ENCODE measurements at regions not wholly inside any gene's neighbourhood (a gene's known extent, or its start where the extent isn't known, plus 50 kb on each side); places are given as distances from the start of the nearest gene placed in this dataset.

- no peaks in the 10 kb centered on the region for H3K36me3 ChIP-seq
- DNase-seq (no peak), ATAC-seq (no peak)
- intact Hi-C loops (cut with DNase I) = no loop called here
- no peak overlapping the region for H3K4me3 ChIP-seq
- no peak for TF ChIP-seq CTCF (IDR thresholded peaks at IDR 0.05)
- no peak overlapping the region for H3K27ac ChIP-seq
- H3K4me1 ChIP-seq = no peaks in the 10 kb centered on the region
- H3K9me3 ChIP-seq = no peaks in the 10 kb centered on the region
- H3K27me3 ChIP-seq (ENCODE audit: low read depth) = no peaks in the 10 kb centered on the region
These were observed 403.6 kb upstream of the CHRM3 start for GRCh38 chr1:238982736-238983135.

GRCh38 chr1:238981317-238981933, 404.9 kb upstream of the CHRM3 start:
- Histone ChIP-seq H3K27ac (no peak overlapping the region), H3K9me3 (no peaks in the 10 kb centered on the region), H3K4me3 (no peak overlapping the region), H3K36me3 (no peaks in the 10 kb centered on the region), H3K4me1 (no peaks in the 10 kb centered on the region), H3K27me3 (ENCODE audit: low read depth) (no peaks in the 10 kb centered on the region)
- no peak for DNase-seq
- intact Hi-C loops (cut with DNase I) = no loop called here
- TF ChIP-seq CTCF (IDR thresholded peaks at IDR 0.05) = no peak
- ATAC-seq = no peak

- no peak overlapping the region for H3K27ac ChIP-seq
- no peak for TF ChIP-seq CTCF (IDR thresholded peaks at IDR 0.05)
- H3K4me1 ChIP-seq = no peaks in the 10 kb centered on the region
- no peaks in the 10 kb centered on the region for H3K27me3 ChIP-seq (ENCODE audit: low read depth)
- intact Hi-C loops (cut with DNase I) = no loop called here
- ATAC-seq (no peak), DNase-seq (no peak)
- no peaks in the 10 kb centered on the region for H3K36me3 ChIP-seq
- no peaks in the 10 kb centered on the region for H3K9me3 ChIP-seq
- H3K4me3 ChIP-seq = no peak overlapping the region
These were observed 406.3 kb upstream of the CHRM3 start for GRCh38 chr1:238980053-238980452.

GRCh38 chr1:238964631-238965030, 421.7 kb upstream of the CHRM3 start:
- no peak overlapping the region for H3K27ac ChIP-seq

GRCh38 chr1:238962941-238963340, 423.4 kb upstream of the CHRM3 start:
- intact Hi-C loops (cut with DNase I) = no loop called here
- Histone ChIP-seq H3K4me1 (no peaks in the 10 kb centered on the region), H3K4me3 (no peak overlapping the region), H3K9me3 (no peaks in the 10 kb centered on the region), H3K27me3 (ENCODE audit: low read depth) (no peaks in the 10 kb centered on the region), H3K27ac (no peak overlapping the region), H3K36me3 (no peaks in the 10 kb centered on the region)
- TF ChIP-seq CTCF (IDR thresholded peaks at IDR 0.05) = no peak
- DNase-seq (no peak), ATAC-seq (no peak)

More at GRCh38 chr1:238964631-238965030, 421.7 kb upstream of the CHRM3 start:
- H3K4me1 ChIP-seq = no peaks in the 10 kb centered on the region
- no peak for ATAC-seq
- H3K36me3 ChIP-seq = no peaks in the 10 kb centered on the region
- no peaks in the 10 kb centered on the region for H3K9me3 ChIP-seq
- no peak for TF ChIP-seq CTCF (IDR thresholded peaks at IDR 0.05)
- DNase-seq = no peak
- intact Hi-C loops (cut with DNase I) = no loop called here
- H3K27me3 ChIP-seq (ENCODE audit: low read depth) = no peaks in the 10 kb centered on the region
- no peak overlapping the region for H3K4me3 ChIP-seq

Measured in lower lobe of right lung (tissue), 2 donors.